NCI-H2107 treated with DMSO at 0.1 percent for 48 hours (cell line): ENCODE measurements at regions not wholly inside any gene's neighbourhood (a gene's known extent, or its start where the extent isn't known, plus 50 kb on each side); places are given as distances from the start of the nearest gene placed in this dataset.
"Not testable (repeated sequence)": the region's sequence is repeated elsewhere in the genome, so short reads cannot be mapped to it uniquely, and the experiment has no call there.

Source experiments
- DNase-seq: peaks from one replicate; lab custom pipeline; 2025; ENCODE audit not compliant: unreplicated experiment; lab: John Stamatoyannopoulos, UW

DNA sequence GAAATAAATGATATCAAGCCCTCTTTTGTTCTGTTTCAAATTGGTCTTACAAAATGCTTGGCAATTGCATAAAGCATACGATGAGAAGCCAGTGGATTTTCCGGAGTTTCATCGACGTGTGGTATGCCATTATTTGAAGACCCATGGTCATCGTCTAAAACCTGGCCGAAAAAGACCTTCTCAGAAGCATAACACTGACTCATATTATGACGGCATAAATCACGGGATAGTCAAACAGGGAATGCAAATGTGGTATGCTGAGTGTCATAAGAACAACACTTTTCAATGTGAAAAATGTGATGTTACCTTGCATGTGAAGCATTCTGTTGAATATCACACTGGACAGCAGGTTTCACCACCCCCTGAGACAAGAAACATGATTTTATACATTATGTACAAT is 695.2 kb downstream of the GRXCR1 start:
- DNase-seq, result no peak

- no peak for DNase-seq
Measured at GRCh38 chr4:43607400-43607799, 714.9 kb downstream of the GRXCR1 start.

DNA sequence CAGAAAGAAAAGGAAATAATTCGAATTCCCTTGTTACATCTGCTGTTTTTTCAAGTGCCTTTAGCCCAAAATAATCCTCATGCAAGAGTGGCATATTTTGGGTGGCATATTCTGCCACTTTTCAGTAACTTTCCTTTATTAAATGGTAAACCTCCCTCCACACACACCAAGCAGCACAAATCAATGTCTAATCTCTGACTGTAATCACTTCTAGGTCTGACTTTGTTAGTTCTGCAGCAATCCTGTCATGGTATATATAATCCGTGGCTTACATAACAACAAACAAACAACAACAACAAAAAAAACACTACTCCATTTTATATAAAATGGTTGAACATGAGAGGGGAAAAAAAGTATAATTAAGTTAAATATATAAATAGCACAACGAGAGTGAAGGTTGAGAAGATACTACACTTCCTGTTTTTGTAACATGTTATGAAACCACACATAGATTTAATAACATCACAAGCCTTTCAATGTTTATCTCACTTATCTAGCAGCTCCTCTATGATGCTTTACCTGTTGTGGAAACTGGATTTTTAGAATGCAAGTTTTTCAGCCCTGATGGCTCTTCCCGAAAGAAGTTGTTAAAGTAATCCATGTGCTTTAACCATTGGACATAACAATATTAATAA is 715.4 kb downstream of the GRXCR1 start:
- DNase-seq, result no peak

DNA sequence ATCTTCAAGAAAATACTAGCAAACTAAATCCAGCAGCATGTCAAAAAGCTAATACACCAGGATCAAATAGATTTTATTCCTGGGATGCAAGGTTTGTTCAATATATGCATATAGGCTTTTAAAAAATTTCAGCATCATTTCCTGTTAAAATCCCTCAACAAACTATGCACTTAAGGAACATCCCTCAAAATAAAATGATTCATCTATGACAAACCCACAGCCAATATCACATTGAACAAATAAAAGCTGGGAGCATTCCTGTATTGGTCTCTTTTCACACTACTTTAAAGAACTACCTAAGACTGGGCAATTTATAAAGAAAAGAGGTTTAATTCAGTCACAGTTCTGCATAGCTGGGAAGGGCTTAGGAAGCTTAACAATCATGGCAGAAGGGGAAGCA is 726.7 kb downstream of the GRXCR1 start:
- DNase-seq, result no peak

DNA sequence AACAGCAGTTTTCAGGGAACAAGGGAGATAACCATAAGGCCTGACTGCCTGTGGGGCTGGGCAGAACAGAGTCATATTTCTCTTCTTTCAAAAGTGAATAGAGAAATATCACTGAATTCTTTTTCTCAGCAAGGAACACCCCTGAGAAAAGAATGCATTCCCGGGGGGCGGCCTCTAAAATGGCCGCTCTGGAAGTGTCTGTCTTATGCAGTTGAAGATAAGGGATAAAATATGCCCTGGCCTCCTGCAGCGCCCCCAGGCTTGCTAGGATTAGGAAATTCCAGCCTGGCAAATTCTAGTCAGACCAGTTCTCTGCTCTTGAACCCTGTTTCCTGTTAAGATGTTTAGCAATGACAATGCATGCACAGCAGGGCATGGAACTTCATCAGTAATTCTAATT is 745.4 kb downstream of the GRXCR1 start:
- DNase-seq, result not testable (repeated sequence)

DNA sequence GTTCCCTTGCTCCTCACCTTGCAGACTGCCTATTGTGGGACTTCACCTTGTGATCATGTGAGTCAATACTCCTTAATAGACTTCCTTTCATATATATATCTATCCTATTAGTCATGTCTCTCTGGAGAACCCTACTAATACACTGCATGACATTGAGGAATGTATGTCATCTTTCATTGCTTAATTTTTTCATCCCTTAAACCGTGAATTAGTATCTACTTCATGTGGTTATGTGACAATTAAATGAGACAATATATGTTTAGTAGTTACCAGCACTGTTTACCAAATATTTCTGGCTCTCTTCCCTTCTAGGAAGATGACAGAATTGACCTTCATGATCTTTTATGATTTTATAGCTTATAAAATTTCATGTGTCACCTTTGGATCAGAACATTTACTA is 759.5 kb downstream of the GRXCR1 start:
- DNase-seq, result no peak

- DNase-seq, result not testable (repeated sequence)
Measured at GRCh38 chr4:43659547-43659946, 767.0 kb downstream of the GRXCR1 start.

DNA sequence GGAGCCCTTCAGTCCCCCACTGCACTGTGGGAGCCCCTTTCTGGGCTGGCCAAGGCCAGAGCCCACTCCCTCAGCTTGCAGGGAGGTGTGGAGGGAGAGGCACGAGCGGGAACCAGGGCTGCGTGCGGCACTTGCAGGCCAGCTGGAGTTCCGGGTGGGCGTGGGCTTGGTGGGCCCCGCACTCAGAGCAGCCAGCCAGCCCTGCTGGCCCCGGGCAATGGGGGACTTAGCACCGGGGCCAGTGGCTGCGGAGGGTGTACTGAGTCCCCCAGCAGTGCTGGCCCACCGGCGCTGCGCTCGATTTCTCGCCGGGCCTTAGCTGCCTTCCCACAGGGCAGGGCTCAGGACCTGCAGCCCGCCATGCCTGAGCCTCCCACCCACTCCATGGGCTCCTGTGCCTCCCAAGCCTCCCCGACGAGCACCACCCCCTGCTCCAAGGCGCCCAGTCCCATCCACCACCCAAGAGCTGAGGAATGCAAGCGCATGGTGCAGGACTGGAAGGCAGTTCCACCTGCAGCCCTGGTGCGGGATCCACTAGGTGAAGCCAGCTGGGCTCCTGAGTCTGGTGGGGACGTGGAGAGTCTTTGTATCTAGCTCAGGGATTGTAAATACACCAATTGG is 776.2 kb downstream of the KCTD8 start:
- DNase-seq, result not testable (repeated sequence)

DNA sequence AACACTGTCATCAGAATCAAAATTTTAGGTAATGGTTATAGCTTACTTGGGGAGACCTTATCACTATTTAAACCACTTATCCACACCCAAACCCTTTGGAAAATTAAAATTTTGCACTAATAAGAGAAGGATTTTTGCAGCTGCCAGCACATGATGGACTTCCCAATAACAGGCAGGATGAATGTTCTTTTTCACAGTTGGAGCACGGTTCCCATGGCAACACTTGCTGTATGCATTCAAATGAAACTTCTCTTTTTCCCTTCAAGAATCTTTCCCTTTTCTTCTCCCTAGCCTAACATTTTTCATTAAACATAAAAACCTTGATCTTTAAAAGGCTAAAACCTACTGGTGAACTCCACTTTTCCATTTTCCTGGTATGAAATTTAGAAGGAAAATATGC is 768.2 kb downstream of the KCTD8 start:
- no peak for DNase-seq

DNA sequence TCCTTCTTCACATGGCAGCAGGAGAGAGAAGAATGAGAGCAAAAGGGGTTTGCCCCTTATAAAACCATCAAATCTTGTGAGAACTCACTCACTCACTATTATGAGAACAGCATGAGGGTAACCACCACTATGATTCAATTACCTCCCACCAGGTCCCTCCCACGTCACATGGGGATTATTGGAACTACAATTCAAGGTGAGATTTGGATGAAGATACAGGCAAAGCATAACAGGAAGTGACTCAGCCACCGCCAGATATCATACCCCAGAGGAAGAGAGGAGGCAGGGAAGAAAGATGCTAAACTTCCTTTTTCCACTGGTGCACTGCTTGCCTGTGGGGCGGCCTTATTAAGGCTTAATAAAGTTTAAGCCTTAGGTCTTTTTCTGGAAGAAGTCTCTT is 766.1 kb downstream of the KCTD8 start:
- DNase-seq, result no peak

DNA sequence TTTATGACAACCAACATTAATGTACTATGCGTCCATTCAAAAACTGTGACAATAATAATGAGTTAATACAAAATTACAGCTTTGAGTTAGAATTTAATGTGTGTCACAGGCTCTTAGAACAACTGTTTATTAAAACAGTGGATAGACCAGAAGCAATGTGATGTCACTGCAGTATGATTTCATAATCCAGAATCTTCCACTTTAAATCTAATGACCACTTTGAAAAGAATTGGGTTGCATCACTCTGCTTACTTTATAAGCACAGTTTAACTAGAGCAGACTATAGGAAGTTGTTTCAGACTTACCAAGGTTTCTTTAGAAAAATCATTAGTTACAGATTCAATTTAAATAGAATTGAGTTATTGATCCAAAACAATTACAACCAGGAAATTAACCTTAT is 758.5 kb downstream of the KCTD8 start:
- no peak for DNase-seq

DNA sequence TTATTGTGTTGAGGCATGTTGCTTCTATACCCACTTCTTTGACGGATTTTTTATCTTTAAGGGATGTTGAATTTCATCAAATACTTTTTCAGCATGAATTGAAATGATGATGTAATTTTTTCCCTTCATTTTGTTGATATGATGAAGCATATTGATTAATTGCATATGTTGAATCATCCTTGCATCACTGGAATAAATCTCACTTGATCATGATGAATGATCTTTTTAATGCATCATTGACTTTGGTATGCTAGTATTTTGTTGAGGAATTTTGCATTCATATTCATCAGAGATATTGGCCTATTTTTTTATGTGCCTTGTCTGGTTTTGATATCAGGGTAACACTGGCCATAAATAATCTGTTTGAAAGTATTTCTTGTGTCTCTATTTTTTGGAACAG is 754.7 kb downstream of the KCTD8 start:
- DNase-seq, result no peak

DNA sequence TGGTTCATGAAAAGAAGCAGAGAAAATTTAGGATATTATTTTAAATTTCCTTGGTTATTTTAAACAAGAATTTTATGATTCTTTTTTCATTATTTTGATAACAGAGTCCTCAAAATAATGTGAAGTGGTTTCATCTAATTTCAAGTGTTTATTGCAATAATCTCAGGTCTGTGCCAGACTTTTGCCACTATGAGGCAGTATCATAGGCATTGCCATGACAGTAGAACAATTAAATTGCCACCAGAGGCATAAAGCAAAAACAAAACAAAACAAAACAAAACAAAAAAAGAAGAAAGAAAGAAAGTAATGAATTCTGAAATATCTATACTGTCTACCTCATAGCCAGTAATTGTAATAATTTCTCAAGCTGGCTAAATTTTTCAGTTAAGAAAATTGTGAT is 739.2 kb downstream of the KCTD8 start:
- no peak for DNase-seq

DNA sequence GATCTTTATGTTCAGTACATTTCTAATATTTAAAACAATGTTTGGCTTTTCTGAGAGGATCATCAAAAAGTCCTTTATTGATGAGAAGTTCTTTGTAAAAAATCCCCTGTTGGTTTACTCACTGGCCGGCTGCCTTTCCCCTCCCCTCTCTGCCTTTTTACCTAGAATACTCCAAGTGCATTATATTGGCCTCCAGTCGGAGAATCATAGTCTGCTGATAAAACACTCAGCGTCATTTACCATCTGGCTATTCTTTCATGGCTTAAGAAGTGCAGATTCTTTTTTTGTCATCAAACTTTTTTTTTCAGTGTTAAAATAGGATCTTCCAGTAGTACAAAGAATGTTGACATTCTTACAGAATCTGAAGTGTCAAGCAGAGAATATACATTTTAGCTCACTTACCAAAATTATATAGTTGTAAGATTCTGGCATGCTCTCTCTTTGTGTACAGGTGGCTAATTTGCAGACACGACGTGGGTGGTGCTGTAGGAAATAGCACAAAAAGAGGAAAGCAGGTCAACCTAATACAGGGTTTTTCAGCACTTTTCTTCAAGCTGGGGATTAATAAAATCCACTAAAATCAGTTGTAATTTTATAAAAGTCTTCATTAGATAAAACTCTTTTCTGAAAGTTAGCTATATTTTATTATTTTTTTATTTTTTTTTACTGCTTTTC is 731.8 kb downstream of the KCTD8 start:
- DNase-seq, result no peak

DNA sequence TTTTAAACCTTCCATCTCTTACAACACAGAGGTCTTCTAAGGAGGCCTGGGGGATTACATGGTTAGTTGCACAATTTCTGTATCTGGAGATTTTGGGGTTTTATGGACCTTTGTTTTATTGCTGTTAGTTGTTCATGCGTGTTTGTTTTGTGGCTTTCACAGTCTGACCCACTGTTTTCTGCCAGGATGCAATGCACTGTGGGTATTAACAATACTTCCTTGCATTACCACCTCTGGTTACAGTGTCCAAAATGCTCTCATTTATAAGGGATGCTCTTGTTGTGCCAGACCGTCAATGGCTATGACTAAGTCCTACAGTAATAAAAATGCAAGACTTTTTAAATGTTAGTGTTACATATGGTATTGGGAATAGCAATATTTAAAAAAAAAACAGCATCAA is 730.2 kb downstream of the KCTD8 start:
- DNase-seq, result no peak

- DNase-seq, result no peak
Measured at GRCh38 chr4:43732829-43733426, 715.7 kb downstream of the KCTD8 start.

- no peak for DNase-seq
Measured at GRCh38 chr4:43742083-43742482, 706.5 kb downstream of the KCTD8 start.

DNA sequence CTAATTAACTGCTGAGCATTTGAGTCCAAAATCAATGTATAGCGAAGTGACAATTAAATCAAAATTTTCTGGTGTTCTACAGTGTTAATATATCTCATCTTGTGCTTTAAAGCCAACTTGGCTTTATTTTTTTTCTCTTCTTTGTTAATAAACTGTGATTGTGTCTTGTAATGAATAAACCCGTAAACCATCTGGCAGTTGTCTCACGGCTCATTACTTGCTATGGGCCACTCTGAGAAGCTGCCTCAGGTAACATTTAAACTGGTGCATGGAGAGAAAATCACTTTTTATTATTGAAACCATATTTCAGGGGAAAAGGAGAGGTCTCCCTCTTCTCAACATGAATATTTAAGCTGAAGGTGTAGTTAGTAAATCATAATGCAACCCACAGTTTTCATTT is 694.0 kb downstream of the KCTD8 start:
- DNase-seq, result no peak

DNA sequence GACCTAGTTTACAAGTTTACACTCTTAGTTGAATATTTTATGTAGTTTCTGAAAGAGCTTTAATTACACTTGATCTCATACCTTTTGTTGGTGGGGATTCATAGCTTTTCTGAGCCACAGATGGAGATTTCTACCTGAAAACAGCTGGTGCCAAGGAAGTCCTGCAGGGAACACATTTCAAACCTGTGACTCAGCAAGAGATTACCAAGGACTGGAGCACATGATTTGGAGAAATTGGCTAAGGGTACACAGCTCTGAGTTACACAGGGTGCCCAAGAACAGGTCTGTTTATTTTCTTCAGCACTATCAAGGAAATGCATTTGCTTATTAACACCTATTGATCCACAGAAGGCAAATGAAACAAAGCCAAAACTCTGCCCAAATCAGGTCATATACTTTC is 691.5 kb downstream of the KCTD8 start:
- DNase-seq, result no peak

DNA sequence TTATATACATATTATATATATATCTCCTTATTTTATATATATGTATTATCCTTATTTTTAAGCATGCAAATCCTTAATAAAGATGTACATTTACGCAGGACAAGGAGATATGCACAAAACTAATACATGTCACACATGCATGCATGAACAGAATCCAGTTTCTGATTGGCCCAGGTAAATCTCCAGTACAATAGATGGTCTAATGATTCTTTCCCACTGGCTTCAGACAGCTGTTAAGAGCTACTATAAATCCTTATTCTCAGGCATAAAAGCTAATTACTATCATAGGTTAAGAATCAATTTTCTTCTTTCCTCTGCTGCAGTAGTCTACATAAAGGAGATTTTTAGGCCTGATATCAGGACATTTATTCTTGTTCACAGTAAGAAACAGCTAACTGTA is 689.8 kb downstream of the KCTD8 start:
- DNase-seq, result no peak

GRCh38 chr4:43763029-43763610 is 685.5 kb downstream of the KCTD8 start:
- DNase-seq, result no peak

- DNase-seq, result no peak
Measured at GRCh38 chr4:43765514-43765913, 683.1 kb downstream of the KCTD8 start.
